ENCODE measurements at regions not wholly inside any gene's neighbourhood (a gene's known extent, or its start where the extent isn't known, plus 50 kb on each side); places are given as distances from the start of the nearest gene placed in this dataset.

- DNase-seq, result no peak
These were observed 114.1 kb downstream of the SLC16A9 start for GRCh38 chr10:59595593-59595992.

GRCh38 chr10:59593768-59594167 is 115.9 kb downstream of the SLC16A9 start:
- no peak for DNase-seq

GRCh38 chr10:59589796-59590195 is 119.9 kb downstream of the SLC16A9 start:
- peak; percentile 8 for DNase-seq

DNA sequence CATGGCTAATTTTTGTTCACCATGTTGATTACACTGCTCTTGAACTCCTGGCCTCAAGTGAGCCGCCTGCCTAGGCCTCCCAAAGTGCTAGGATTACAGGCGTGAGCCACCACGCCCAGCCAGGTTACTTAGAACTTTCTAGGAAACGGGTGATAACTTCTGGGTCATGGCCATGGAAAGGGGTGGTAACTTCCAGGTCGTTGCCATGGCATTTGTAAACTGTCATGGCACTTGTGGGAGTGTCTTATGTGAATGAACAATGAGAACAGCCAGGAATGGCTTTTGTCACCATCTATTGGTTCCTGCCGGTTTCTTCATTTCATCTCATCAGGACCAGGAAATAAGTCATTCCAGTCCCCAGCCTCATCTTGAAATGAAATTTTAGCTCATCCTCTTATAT is 120.9 kb downstream of the SLC16A9 start:
- DNase-seq, result no peak

GRCh38 chr10:59587756-59588140 is 121.9 kb downstream of the SLC16A9 start:
- no peak for DNase-seq

DNA sequence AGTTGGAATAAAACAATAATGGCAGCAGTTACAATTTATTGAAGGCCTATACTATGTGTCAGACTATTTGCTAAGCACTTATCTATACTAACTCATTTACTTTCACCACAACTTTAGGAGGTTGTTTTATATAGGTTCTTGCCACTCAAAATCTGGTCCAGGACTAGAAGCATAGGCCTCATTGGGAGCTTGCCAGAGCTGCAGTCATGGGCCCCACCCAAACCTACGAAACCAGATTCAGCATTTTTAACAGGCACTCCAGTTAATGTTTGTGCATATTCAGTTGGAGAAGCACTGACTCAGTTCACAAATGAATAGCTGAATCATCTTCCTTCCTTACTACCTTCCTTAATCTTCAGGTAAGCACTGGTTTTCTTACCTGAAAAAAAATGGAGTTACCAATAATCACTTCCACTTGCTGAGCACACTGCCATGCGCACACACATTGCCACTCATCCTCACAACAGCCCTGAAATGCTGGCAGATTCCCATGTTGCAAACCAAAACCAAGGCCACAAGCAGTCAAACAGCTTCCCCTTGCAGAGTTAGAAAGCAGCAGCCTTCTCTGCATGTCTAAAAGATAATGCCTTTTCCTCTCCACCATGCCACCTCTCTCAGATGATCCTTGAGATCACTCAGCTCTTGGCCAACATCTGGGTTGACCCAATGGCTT is 122.4 kb downstream of the SLC16A9 start:
- DNase-seq, result no peak

GRCh38 chr10:59586407-59586891 is 123.2 kb downstream of the SLC16A9 start:
- no peak for DNase-seq

DNA sequence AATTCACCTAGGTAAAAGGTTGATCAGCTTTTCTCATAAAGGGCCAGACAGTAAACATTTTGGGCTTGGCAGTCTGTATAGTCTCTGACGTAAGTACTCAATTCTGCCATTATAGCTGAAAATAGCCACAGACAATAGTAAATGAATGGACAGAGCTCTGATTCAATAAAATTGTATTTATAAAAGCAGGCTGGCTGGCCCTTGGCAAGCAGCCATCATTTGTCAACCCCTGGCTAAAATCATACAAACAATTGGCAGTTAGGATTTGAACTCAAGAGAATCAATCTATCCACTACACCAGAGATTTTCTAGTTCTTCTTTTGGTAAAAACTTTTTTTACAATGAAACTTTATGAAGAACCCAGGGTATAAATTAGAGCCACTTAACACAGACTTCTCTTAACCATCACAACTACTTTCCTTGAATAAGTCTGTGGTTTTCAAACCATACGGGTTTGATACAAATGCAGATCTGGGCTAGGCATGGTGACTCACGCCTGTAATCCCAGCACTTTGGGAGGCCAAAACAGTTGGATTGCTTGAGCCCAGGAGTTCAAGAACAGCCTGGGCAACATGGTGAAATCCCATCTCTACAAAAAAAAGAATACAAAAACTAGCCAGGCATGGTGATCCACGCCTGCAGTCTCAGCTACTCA is 124.5 kb downstream of the SLC16A9 start:
- DNase-seq, result peak; percentile 55

GRCh38 chr10:59582780-59583179 is 126.9 kb downstream of the SLC16A9 start:
- peak; percentile 50 for DNase-seq

GRCh38 chr10:59582058-59582457 is 127.6 kb downstream of the SLC16A9 start:
- no peak for DNase-seq

GRCh38 chr10:59580026-59580863 is 129.4 kb downstream of the SLC16A9 start:
- DNase-seq, result peak; percentile 59

- DNase-seq, result no peak
These were observed 130.9 kb downstream of the SLC16A9 start for GRCh38 chr10:59578741-59579140.

GRCh38 chr10:59577984-59578383 is 131.7 kb downstream of the SLC16A9 start:
- DNase-seq, result no peak

- peak; percentile 8 for DNase-seq
These were observed 134.4 kb downstream of the SLC16A9 start for GRCh38 chr10:59575269-59575668.

- DNase-seq, result peak; percentile 84
These were observed 146.1 kb downstream of the SLC16A9 start for GRCh38 chr10:59563531-59563930.

DNA sequence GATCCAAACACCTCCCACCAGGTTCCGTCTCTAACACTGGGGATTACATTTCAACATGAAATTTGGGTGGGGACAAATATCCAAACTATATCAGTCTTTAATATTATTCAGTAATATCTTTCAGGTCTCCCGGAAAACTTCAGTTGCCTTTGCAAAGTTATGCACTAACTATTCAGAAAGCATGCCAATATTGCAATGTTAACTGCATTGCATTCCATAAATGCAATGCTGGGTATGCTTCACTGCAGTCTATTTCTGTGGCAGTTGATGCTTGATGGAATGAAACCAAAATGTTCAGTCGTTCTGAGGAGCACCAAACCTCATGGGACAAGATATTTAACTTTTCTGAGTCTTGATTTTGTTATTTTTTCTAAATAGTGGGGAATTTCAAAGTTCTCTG is 147.5 kb downstream of the SLC16A9 start:
- DNase-seq, result peak; percentile 21

DNA sequence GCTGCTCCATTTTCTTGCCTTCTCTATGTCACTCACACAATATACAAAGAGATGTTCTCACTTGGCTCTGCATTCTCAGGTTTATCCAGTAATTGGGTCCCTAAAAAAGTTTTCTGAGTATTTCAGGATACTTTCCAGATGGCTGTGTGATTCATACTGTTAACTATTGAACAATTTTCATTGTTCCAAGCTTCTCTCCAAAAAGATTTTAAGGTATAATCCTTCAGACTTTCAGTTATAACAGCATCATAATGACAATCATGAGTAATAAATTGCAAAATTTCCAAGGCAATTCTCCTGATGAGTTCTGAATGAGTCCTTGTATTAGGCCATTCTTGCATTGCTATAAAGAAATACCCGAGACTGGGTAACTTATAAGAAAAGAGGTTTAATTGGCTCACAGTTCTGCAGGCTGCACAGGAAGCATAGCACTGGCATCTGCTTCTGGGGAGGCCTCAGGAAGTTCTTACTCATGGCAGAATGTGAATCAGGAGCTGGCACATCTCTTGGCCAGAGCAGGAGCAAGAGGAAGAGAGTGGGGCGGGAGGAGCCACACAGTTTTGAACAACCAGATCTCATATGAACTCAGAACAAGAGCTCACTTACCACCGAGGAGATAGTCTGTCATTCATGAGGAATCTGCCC is 148.1 kb downstream of the SLC16A9 start:
- peak; percentile 72 for DNase-seq

DNA sequence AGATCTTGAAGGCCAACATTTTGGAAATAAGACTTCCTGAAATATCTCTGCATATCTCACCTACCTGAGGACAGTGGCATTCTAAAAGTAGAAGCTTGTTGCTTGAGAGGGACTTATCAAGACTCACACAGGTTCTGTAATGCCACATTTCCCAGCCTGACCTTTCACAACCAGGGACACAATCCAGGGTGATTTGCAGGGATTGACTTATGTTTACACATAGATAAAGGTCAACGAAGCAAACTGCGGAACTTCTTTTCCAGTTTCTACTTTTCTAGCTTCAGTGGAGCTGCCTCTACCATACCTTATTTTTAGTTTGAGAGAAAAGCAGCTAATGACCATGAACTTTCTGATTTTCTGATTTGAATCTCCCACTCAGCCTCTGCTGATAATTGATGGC is 148.7 kb downstream of the SLC16A9 start:
- no peak for DNase-seq

DNA sequence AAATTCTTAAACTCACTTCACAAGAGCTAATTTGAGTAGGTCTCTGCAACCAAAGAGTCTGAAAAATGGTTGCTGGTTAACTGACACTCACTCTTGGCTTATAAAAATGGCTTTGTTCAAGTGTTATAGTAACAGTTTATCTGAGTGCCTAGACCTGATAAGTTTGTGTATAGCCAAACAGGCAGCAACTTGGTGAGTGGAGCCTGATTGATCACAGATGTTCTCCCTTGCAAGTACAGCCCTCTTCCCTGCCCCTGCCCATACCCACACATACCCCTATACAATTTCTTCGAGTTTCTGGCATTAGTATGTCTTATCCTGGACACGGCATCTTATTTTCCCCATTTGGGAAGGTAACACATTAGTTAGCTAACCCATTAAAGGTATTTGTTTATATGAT is 149.5 kb downstream of the SLC16A9 start:
- no peak for DNase-seq

GRCh38 chr10:59558066-59558465 is 151.6 kb downstream of the SLC16A9 start:
- no peak for DNase-seq

- DNase-seq, result no peak
These were observed 152.0 kb downstream of the SLC16A9 start for GRCh38 chr10:59557642-59558041.

- DNase-seq, result peak; percentile 45
These were observed 152.6 kb downstream of the SLC16A9 start for GRCh38 chr10:59557052-59557451.

Data from fibroblast of skin of abdomen (primary cell).